ENCODE measurements at regions not wholly inside any gene's neighbourhood (a gene's known extent, or its start where the extent isn't known, plus 50 kb on each side); places are given as distances from the start of the nearest gene placed in this dataset.

GRCh38 chr9:73689051-73689870 is 537.6 kb downstream of the ANXA1 start:
- no peaks in the 10 kb centered on the region for H3F3A ChIP-seq (ENCODE audit: control insufficient read depth, insufficient read depth)
- no peak overlapping the region for H3K4me3 ChIP-seq (ENCODE audit: low read length)
- TF ChIP-seq EZH2phosphoT487 (IDR thresholded peaks at IDR 0.05; ENCODE audit: borderline replicate concordance, low read length): no peak
- TF ChIP-seq, protein P1, sequence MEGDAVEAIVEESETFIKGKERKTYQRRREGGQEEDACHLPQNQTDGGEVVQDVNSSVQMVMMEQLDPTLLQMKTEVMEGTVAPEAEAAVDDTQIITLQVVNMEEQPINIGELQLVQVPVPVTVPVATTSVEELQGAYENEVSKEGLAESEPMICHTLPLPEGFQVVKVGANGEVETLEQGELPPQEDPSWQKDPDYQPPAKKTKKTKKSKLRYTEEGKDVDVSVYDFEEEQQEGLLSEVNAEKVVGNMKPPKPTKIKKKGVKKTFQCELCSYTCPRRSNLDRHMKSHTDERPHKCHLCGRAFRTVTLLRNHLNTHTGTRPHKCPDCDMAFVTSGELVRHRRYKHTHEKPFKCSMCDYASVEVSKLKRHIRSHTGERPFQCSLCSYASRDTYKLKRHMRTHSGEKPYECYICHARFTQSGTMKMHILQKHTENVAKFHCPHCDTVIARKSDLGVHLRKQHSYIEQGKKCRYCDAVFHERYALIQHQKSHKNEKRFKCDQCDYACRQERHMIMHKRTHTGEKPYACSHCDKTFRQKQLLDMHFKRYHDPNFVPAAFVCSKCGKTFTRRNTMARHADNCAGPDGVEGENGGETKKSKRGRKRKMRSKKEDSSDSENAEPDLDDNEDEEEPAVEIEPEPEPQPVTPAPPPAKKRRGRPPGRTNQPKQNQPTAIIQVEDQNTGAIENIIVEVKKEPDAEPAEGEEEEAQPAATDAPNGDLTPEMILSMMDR (IDR thresholded peaks at IDR 0.05; ENCODE audit: low read depth, low read length, poor library complexity, severe bottlenecking): no peak

DNA sequence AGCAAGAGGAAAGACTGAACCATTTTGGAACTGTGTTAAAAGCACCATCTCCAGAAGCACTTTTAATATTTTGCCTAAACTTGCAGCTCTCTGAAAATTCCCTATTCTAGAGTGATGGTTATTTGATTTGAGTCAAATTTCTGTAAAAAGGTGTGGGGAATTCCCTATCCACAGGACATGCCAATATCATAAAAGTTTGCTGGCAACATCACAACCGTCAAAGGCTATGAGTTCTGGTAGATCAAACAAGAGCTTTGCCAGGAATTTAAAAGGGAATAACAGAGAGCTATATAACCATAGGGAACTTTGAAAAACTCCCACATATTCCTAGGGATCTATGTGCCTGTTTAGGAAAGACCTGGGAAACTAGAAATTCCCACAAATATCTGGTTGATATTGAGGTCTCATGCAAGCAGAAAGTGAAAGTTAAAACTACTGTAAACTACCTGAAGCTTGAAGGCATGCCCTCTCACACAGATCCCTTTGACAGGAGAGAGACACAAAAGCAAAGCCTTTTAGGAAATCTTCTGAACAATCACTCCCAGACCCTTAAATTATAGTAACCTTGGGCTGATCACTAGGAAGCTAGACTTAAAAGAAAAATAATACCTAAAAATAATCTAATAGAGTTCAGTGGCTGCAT is 549.9 kb downstream of the ANXA1 start:
- TF ChIP-seq EZH2phosphoT487 (IDR thresholded peaks at IDR 0.05; ENCODE audit: borderline replicate concordance, low read length): no peak
- TF ChIP-seq, protein P1 (IDR thresholded peaks at IDR 0.05; ENCODE audit: low read depth, low read length, poor library complexity, severe bottlenecking): no peak
- H3K36me3 ChIP-seq (ENCODE audit: control insufficient read depth, low read length): no peaks in the 10 kb centered on the region
- no peaks in the 10 kb centered on the region for H3F3A ChIP-seq (ENCODE audit: control insufficient read depth, insufficient read depth)
- no peak overlapping the region for H3K4me2 ChIP-seq (ENCODE audit: low read length)
- H3K9me2 ChIP-seq (replicated peaks; ENCODE audit: control insufficient read depth, low read length): no peaks in the 10 kb centered on the region
- H4K20me1 ChIP-seq (ENCODE audit: control insufficient read depth, insufficient read depth, low read depth, low read length): no peaks in the 10 kb centered on the region
- no peak overlapping the region for H3K4me3 ChIP-seq (ENCODE audit: low read length)
- no peaks in the 10 kb centered on the region for H3K27me3 ChIP-seq (ENCODE audit: control insufficient read depth, low read length)
- H3K9me3 ChIP-seq (ENCODE audit: control insufficient read depth, insufficient read depth, low read length): no peaks in the 10 kb centered on the region
- no peaks in the 10 kb centered on the region for H3K4me1 ChIP-seq (ENCODE audit: control insufficient read depth, low read length)
- H3K27ac ChIP-seq (ENCODE audit: low read depth, low read length): no peak overlapping the region
- H3K79me2 ChIP-seq (ENCODE audit: control insufficient read depth, low read length): no peaks in the 10 kb centered on the region

More at GRCh38 chr9:73689051-73689870, 537.6 kb downstream of the ANXA1 start:
- H3K9me2 ChIP-seq (replicated peaks; ENCODE audit: control insufficient read depth, low read length): no peaks in the 10 kb centered on the region
- no peaks in the 10 kb centered on the region for H3K9me3 ChIP-seq (ENCODE audit: control insufficient read depth, insufficient read depth, low read length)
- H3K4me2 ChIP-seq (ENCODE audit: low read length): no peak overlapping the region
- H3K27ac ChIP-seq (ENCODE audit: low read depth, low read length): no peak overlapping the region
- H3K36me3 ChIP-seq (ENCODE audit: control insufficient read depth, low read length): no peaks in the 10 kb centered on the region
- H3K27me3 ChIP-seq (ENCODE audit: control insufficient read depth, low read length): no peaks in the 10 kb centered on the region
- no peaks in the 10 kb centered on the region for H3K4me1 ChIP-seq (ENCODE audit: control insufficient read depth, low read length)
- no peaks in the 10 kb centered on the region for H3K79me2 ChIP-seq (ENCODE audit: control insufficient read depth, low read length)
- no peaks in the 10 kb centered on the region for H4K20me1 ChIP-seq (ENCODE audit: control insufficient read depth, insufficient read depth, low read depth, low read length)

DNA sequence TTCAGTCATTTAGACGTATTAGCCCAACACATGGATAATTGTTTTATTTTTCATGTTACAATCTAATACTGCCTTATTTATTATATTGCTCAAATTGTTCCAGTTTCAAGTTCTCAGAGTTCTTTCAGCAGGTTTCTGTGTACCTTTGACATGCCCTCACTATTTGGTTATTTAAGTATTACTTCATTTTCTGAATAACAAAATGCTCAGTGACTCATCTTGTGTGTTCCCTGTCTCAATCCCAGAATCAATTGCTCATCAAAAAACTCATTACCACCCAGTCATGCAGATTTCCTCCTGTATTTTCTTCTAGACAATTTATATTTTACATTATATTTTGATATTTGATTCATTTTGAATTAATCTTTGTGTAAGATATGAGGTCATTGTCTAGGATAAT is 562.6 kb downstream of the ANXA1 start:
- Histone ChIP-seq H3K9me3 (ENCODE audit: control insufficient read depth, insufficient read depth, low read length) (no peaks in the 10 kb centered on the region), H3F3A (ENCODE audit: control insufficient read depth, insufficient read depth) (no peaks in the 10 kb centered on the region), H3K4me3 (ENCODE audit: low read length) (no peak overlapping the region), H4K20me1 (ENCODE audit: control insufficient read depth, insufficient read depth, low read depth, low read length) (no peaks in the 10 kb centered on the region), H3K4me1 (ENCODE audit: control insufficient read depth, low read length) (no peaks in the 10 kb centered on the region), H3K27ac (ENCODE audit: low read depth, low read length) (no peak overlapping the region), H3K27me3 (ENCODE audit: control insufficient read depth, low read length) (no peaks in the 10 kb centered on the region), H3K9me2 (replicated peaks; ENCODE audit: control insufficient read depth, low read length) (no peaks in the 10 kb centered on the region), H3K79me2 (ENCODE audit: control insufficient read depth, low read length) (no peaks in the 10 kb centered on the region), H3K4me2 (ENCODE audit: low read length) (no peak overlapping the region), H3K36me3 (ENCODE audit: control insufficient read depth, low read length) (no peaks in the 10 kb centered on the region)
- TF ChIP-seq, protein P1 (IDR thresholded peaks at IDR 0.05; ENCODE audit: low read depth, low read length, poor library complexity, severe bottlenecking): no peak
- TF ChIP-seq EZH2phosphoT487 (IDR thresholded peaks at IDR 0.05; ENCODE audit: borderline replicate concordance, low read length): no peak

All from DOHH2 (cell line).